Chondrocyte (in vitro differentiated cells): ENCODE measurements at regions not wholly inside any gene's neighbourhood (a gene's known extent, or its start where the extent isn't known, plus 50 kb on each side); places are given as distances from the start of the nearest gene placed in this dataset.

Experiments
- DNase-seq: peaks from one replicate; pipeline ENCODE4 v3.0.0; 2021; ENCODE audit warnings: mixed read lengths, low spot score
- H3K27ac Mint-ChIP-seq: one replicate; pipeline ENCODE4 v1.8.0; 2021; ENCODE audit warnings: mild to moderate bottlenecking, moderate library complexity, mixed read lengths; ENCODE audit not compliant: unreplicated experiment
- H3K27me3 Mint-ChIP-seq: 2 replicates; pipeline ENCODE4 v1.8.0; 2021; ENCODE audit warnings: low read depth, mixed read lengths
- H3K36me3 Mint-ChIP-seq: 2 replicates; pipeline ENCODE4 v1.8.0; 2021; ENCODE audit warnings: low read depth, mixed read lengths
- H3K4me1 Mint-ChIP-seq: 2 replicates; pipeline ENCODE4 v1.8.0; 2021; ENCODE audit warnings: low read depth, mild to moderate bottlenecking, mixed read lengths
- H3K4me3 Mint-ChIP-seq: one replicate; pipeline ENCODE4 v1.8.0; 2021; ENCODE audit warnings: mild to moderate bottlenecking, moderate library complexity, mixed read lengths; ENCODE audit not compliant: unreplicated experiment
- H3K9me3 Mint-ChIP-seq: 2 replicates; pipeline ENCODE4 v1.8.0; 2021; ENCODE audit warnings: low read depth, mixed read lengths
- TF ChIP-seq, protein P1 (sequence below): fragments of 200-600 bp; sonication (generic); IDR thresholded peaks from 2 replicates; pipeline ENCODE4 v1.5.0; 2021; ENCODE audit warnings: antibody characterized with exemption, mild to moderate bottlenecking, moderate library complexity

DNA sequence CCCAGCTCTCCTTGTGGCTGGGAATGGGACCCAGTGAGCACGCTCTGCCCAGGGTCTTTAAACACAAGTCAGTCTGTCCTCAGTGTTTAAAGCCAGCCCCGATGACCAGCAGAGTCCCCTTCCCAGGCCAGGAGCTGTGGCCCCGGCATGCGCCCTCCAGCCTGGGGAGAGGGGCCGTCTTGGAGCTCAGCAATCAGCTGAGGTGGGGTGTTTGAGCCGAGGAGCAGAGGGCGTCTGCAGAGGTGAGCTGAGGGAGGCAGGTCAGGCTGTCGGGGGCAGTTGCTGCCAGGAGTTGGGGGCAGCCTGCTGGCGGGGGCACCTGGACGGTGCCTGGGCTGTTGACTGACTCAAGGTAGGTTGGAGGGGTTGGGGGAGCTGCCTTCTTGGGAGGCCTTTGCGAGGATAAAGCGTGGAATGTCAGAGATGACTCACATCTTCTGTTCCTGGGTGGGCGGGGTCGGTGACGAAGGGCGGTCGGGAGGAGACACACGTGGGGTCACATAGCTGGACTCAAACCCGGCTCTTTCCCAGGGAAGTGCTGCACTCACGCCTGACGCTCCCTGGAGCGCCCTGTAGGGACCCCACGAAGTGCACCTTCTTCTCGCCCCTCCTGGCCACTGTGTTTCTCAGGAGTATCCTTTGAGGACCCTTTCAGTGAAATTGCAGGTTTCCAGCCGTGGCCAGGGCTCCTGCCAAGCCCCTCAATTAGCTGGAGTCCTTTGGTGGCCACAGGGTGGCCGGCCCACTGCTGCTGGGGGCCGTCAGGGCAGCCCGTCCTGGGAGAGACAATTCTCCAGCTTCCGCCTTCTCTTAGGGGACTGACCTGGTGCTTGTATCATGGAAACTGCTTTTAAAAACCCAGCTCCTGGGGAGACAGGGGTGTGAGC, 86.2 kb downstream of the SIK1 start:
- Mint-ChIP-seq H3K9me3 (no peaks in the 10 kb centered on the region), H3K27me3 (no peaks in the 10 kb centered on the region), H3K4me1 (peaks cover 21% of the 10 kb centered on the region), H3K27ac (peak overlapping the region; percentile 36), H3K4me3 (no peak overlapping the region), H3K36me3 (no peaks in the 10 kb centered on the region)
- TF ChIP-seq, protein P1, sequence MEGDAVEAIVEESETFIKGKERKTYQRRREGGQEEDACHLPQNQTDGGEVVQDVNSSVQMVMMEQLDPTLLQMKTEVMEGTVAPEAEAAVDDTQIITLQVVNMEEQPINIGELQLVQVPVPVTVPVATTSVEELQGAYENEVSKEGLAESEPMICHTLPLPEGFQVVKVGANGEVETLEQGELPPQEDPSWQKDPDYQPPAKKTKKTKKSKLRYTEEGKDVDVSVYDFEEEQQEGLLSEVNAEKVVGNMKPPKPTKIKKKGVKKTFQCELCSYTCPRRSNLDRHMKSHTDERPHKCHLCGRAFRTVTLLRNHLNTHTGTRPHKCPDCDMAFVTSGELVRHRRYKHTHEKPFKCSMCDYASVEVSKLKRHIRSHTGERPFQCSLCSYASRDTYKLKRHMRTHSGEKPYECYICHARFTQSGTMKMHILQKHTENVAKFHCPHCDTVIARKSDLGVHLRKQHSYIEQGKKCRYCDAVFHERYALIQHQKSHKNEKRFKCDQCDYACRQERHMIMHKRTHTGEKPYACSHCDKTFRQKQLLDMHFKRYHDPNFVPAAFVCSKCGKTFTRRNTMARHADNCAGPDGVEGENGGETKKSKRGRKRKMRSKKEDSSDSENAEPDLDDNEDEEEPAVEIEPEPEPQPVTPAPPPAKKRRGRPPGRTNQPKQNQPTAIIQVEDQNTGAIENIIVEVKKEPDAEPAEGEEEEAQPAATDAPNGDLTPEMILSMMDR: no peak
- DNase-seq: no peak

DNA sequence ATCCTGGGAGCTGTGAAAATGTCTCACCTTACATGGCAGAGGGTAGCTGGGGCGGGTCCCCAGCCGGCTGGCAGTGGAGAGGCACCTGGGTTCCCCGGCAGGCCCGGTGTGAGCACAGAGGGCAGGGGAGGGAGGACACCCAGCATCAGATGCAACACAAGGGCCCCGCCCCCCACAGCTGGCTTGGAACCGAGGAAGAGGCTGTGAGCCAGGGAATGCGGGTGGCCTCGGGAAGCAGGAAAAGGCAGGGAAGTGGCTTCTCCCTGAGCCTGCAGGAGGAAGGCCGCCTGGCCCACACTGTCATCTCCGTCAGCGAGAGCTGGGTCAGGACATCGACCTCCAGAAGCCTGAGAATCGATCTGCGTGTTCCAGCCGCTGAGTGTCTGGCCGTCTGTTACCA, 87.3 kb downstream of the SIK1 start:
- Mint-ChIP-seq H3K27me3 (no peaks in the 10 kb centered on the region), H3K4me1 (peaks cover 20% of the 10 kb centered on the region), H3K27ac (no peak overlapping the region), H3K9me3 (no peaks in the 10 kb centered on the region), H3K4me3 (no peak overlapping the region), H3K36me3 (no peaks in the 10 kb centered on the region)
- TF ChIP-seq, protein P1: no peak
- no peak for DNase-seq

DNA sequence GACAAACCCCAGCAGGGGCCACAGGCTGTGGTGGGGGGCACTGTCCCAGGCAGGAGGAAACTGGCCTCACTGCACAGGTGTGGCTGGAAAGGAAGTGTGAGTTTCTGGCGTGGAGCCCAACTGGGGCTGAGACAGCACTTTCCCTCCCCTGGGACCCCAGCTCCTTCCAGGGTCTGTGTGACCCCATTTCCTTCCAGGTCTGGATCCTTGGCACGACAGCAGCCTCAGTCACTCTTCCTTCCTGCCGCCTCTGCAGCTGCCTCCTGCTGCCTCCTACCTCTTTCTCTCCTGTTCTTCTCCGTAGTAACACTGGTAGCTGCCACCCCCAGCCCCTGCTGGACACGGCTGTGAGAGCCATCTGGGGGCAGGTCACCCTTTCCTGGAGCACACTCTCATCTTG, 88.0 kb downstream of the SIK1 start:
- TF ChIP-seq, protein P1: no peak
- Mint-ChIP-seq H3K4me1 (peaks cover 23% of the 10 kb centered on the region), H3K4me3 (no peak overlapping the region), H3K9me3 (no peaks in the 10 kb centered on the region), H3K36me3 (no peaks in the 10 kb centered on the region), H3K27ac (peak overlapping the region; percentile 57), H3K27me3 (no peaks in the 10 kb centered on the region)
- no peak for DNase-seq

DNA sequence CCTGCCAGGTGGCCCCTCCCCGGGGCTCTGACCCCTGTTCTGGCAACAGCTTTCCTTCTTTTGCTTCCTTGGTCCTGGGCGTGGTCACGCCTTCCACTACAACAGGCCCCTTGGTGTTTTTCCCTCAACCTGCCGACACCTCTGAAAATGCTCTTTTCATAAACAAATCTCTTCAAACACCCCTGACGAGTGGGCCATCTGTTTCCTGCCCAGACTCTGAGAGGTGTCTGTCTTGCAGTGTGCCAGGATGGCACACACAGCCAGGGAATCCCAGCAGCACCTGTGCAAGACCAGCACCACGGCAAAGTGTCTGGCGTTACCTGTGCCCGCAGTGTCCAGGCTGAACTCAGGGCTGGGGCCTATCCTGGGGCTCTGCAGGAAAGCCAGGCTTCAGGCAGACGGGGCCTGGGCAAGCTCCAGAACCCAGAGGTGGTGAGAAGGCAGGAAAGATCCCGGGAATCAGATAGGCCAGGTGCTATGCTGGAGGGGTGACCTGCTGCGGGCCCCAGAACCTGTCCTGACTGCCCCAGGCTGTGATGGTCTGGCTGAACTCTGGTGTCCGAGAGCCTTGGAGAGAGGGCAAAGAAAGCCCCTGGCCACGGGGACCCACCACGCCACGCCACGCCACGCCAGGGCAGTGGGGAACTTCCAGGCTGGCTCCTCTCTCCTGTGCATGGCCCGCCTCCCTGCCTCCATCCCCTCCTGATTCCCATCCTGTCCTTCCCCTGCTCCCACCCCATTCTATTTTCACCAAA, 88.9 kb downstream of the SIK1 start:
- Mint-ChIP-seq H3K4me1 (peaks cover 32% of the 10 kb centered on the region), H3K27me3 (no peaks in the 10 kb centered on the region), H3K9me3 (no peaks in the 10 kb centered on the region), H3K4me3 (no peak overlapping the region), H3K27ac (no peak overlapping the region), H3K36me3 (no peaks in the 10 kb centered on the region)
- TF ChIP-seq, protein P1: no peak
- no peak for DNase-seq

DNA sequence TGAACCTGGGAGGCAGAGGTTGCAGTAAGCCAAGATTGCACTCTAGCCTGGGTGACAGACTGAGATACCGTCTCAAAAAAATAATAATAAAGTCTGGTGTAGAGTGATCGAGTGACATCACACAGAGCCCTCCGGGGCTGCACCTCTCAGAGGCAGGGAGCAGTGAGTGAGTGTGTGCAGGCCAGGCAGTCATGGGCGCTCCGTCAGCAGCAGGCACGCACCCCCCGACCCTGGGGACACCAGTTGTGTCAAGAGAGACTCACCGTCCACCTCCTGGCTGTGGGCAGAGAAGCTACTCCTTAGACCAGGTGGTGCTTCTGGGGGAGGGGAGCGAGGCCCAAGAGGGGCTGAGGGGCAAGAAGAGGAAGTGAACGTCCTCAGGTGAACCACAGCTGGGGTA, 91.8 kb downstream of the SIK1 start:
- Mint-ChIP-seq H3K4me1 (peaks cover 33% of the 10 kb centered on the region), H3K4me3 (no peak overlapping the region), H3K9me3 (no peaks in the 10 kb centered on the region), H3K36me3 (no peaks in the 10 kb centered on the region), H3K27me3 (no peaks in the 10 kb centered on the region), H3K27ac (no peak overlapping the region)
- DNase-seq: no peak
- TF ChIP-seq, protein P1: no peak
